ENCODE measurements at regions not wholly inside any gene's neighbourhood (a gene's known extent, or its start where the extent isn't known, plus 50 kb on each side); places are given as distances from the start of the nearest gene placed in this dataset.

DNA sequence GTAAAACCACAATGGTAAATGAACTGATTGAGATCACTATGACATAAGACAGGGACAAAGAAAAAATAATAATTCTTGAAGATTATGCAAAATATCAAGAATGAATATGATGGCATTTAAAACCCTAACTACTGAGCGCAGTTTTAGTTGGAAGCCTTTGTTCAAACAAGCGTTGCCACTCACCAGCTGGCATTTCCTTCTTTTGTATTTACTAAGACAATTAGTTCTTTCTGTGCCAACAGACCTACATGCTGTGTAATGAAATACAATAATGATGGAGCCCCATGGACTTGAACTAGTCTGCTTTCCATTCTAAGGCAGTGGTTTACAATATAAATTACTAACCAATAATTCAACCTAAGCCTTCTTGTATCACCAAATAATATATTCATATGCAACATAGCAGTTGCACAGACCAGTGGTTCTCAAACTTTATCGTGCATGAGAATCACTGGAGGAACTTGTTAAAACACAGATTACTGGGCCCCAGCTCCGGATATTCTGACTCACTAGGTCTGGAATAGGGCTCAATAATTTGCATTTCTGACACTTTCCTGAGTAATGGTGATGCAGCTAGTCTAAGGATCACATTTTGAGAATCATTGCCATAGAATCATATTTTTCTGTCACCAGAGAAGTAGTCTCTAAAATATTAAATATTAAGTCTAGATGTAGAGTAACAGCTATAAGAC lies 196.4 kb upstream of the MAGEB18 start:
- Histone ChIP-seq H3K23me2 (ENCODE audit: low read depth, low read length) (no peaks in the 10 kb centered on the region), H3K79me2 (ENCODE audit: control insufficient read depth in 1 of 2, insufficient read depth in 2 of 2, low read length in 2 of 2) (no peaks in the 10 kb centered on the region), H3K4me3 (ENCODE audit: extremely low read depth in 1 of 4, insufficient read depth in 2 of 4, low read depth in 3 of 4, low read length in 4 of 4) (no peak overlapping the region), H3K14ac (ENCODE audit: insufficient read length) (no peak overlapping the region), H3K79me1 (ENCODE audit: low read depth, low read length) (no peaks in the 10 kb centered on the region), H3K4me1 (replicated peaks in 1 of 4; ENCODE audit: control insufficient read depth in 3 of 4, insufficient read depth in 4 of 4, low read length in 3 of 4) (no peaks in the 10 kb centered on the region), H2BK20ac (ENCODE audit: low read length) (no peak overlapping the region), H3K4ac (replicated peaks; ENCODE audit: insufficient read length, low read depth, low read length) (no peak overlapping the region), H2BK15ac (ENCODE audit: low read length) (no peak overlapping the region), H2AK5ac (ENCODE audit: low read depth, low read length) (no peak overlapping the region), H3K23ac (ENCODE audit: insufficient read length) (no peak overlapping the region), H3K9me3 (ENCODE audit: insufficient read depth in 2 of 2, low read depth in 1 of 2, low read length in 1 of 2) (no peaks in the 10 kb centered on the region), H4K5ac (ENCODE audit: insufficient read length, low read depth, low read length) (no peak overlapping the region), H3K27me3 (replicated peaks in 1 of 4; ENCODE audit: control insufficient read depth in 3 of 4, extremely low read depth in 1 of 4, insufficient read depth in 3 of 4, low read length in 3 of 4) (no peaks in the 10 kb centered on the region), H3K36me3 (ENCODE audit: control insufficient read depth in 2 of 4, insufficient read depth in 4 of 4, low read length in 3 of 4) (no peaks in the 10 kb centered on the region), H3K4me2 (ENCODE audit: insufficient read depth in 1 of 2, low read depth in 2 of 2, low read length in 2 of 2) (no peak overlapping the region), H3K18ac (ENCODE audit: extremely low read depth, low read length) (no peak overlapping the region), H4K8ac (ENCODE audit: extremely low read depth, insufficient read depth, low read length) (no peak overlapping the region), H2AFZ (ENCODE audit: low read length) (no peak overlapping the region), H2BK5ac (ENCODE audit: low read depth, low read length) (no peak overlapping the region), H4K91ac (replicated peaks; ENCODE audit: insufficient read length, low read length) (no peak overlapping the region), H3K9ac (replicated peaks in 1 of 4; ENCODE audit: extremely low read depth in 1 of 4, low read depth in 3 of 4, low read length in 3 of 4) (no peak overlapping the region), H3K56ac (replicated peaks; ENCODE audit: insufficient read length, low read depth, low read length) (no peak overlapping the region), H4K20me1 (replicated peaks in 1 of 2; ENCODE audit: control insufficient read depth in 1 of 2, insufficient read depth in 2 of 2, low read length in 2 of 2) (no peaks in the 10 kb centered on the region), H2BK12ac (ENCODE audit: low read depth, low read length) (no peak overlapping the region), H2BK120ac (replicated peaks; ENCODE audit: low read depth, low read length) (no peak overlapping the region), H3K27ac (ENCODE audit: low read depth, low read length) (no peak overlapping the region)
- 92% methylated on average over 4 of the region's 4 CpGs; no CpG with 5 or more reads in 1 of the 2 experiments for WGBS, 2 experiments (ENCODE audit: extremely low coverage in 1 of 2, insufficient coverage in 1 of 2, insufficient read length in 1 of 2, insufficient replicate concordance in 2 of 2, low coverage in 1 of 2, low lambda C conversion rate in 2 of 2, missing lambda C conversion rate in 1 of 2)
- CTCF ChIA-PET (ENCODE audit: partially characterized antibody): no interaction called here
- FAIRE-seq (no peak), DNase-seq (ENCODE audit: low read depth in 1 of 2, low spot score in 2 of 2) (no peak)
- TF ChIP-seq PHF8 (conservative IDR thresholded peaks at IDR 0.05; ENCODE audit: low read depth, low read length) (no peak), FOSL1 (IDR thresholded peaks at IDR 0.05; ENCODE audit: insufficient read depth, low read depth, low read length) (no peak), TAF1 (IDR thresholded peaks at IDR 0.05; ENCODE audit: low read depth, low read length) (no peak), EZH2 (IDR thresholded peaks at IDR 0.05; ENCODE audit: low read depth, low read length, severe bottlenecking) (no peak), CEBPB (IDR thresholded peaks at IDR 0.05; ENCODE audit: low read depth, low read length) (no peak), SUZ12 (IDR thresholded peaks at IDR 0.05; ENCODE audit: low read length) (no peak)
- TF ChIP-seq, protein P1, sequence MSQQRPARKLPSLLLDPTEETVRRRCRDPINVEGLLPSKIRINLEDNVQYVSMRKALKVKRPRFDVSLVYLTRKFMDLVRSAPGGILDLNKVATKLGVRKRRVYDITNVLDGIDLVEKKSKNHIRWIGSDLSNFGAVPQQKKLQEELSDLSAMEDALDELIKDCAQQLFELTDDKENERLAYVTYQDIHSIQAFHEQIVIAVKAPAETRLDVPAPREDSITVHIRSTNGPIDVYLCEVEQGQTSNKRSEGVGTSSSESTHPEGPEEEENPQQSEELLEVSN (IDR thresholded peaks at IDR 0.05): no peak
- POLR2A ChIA-PET (ENCODE audit: partially characterized antibody): no interaction called here
